ENCODE measurements at regions not wholly inside any gene's neighbourhood (a gene's known extent, or its start where the extent isn't known, plus 50 kb on each side); places are given as distances from the start of the nearest gene placed in this dataset.

DNA sequence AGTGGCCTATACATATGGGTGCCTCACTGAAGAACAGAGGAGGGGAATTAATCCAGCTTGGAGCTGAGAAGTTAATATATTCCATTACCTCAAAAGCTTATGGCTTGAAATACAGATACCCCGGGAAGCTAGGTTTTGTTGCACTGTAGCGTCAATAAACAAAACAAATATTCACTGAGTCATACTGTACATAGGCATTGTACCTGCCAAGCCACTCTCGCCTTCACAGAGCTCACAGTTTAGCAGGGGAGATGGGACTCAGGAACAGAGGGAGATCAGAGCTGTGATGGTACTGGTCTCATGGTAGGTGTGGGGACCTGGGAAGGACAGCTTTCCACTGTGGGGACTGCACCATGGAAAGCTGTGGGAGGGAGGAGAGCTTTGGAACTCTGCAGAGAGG lies 111.2 kb upstream of the ST6GAL2 start (continued):
- TF ChIP-seq, protein P1, sequence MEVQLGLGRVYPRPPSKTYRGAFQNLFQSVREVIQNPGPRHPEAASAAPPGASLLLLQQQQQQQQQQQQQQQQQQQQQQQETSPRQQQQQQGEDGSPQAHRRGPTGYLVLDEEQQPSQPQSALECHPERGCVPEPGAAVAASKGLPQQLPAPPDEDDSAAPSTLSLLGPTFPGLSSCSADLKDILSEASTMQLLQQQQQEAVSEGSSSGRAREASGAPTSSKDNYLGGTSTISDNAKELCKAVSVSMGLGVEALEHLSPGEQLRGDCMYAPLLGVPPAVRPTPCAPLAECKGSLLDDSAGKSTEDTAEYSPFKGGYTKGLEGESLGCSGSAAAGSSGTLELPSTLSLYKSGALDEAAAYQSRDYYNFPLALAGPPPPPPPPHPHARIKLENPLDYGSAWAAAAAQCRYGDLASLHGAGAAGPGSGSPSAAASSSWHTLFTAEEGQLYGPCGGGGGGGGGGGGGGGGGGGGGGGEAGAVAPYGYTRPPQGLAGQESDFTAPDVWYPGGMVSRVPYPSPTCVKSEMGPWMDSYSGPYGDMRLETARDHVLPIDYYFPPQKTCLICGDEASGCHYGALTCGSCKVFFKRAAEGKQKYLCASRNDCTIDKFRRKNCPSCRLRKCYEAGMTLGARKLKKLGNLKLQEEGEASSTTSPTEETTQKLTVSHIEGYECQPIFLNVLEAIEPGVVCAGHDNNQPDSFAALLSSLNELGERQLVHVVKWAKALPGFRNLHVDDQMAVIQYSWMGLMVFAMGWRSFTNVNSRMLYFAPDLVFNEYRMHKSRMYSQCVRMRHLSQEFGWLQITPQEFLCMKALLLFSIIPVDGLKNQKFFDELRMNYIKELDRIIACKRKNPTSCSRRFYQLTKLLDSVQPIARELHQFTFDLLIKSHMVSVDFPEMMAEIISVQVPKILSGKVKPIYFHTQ (CRISPR knock-in tag; IDR thresholded peaks at IDR 0.05): no peak
- TF ChIP-seq SMAD3 (CRISPR knock-in tag; IDR thresholded peaks at IDR 0.05; ENCODE audit: borderline replicate concordance) (no peak), CBFB (CRISPR knock-in tag; IDR thresholded peaks at IDR 0.05; ENCODE audit: low read depth) (no peak), IRF2 (CRISPR knock-in tag; IDR thresholded peaks at IDR 0.05; ENCODE audit: borderline replicate concordance, low read depth) (no peak), ZNF121 (CRISPR knock-in tag; IDR thresholded peaks at IDR 0.05) (no peak), CREB1 (CRISPR knock-in tag; IDR thresholded peaks at IDR 0.05) (no peak), JAZF1 (CRISPR knock-in tag; IDR thresholded peaks at IDR 0.05) (no peak)
- TF ChIP-seq, protein P2, sequence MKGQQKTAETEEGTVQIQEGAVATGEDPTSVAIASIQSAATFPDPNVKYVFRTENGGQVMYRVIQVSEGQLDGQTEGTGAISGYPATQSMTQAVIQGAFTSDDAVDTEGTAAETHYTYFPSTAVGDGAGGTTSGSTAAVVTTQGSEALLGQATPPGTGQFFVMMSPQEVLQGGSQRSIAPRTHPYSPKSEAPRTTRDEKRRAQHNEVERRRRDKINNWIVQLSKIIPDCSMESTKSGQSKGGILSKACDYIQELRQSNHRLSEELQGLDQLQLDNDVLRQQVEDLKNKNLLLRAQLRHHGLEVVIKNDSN (CRISPR knock-in tag; IDR thresholded peaks at IDR 0.05): no peak
- TF ChIP-seq, protein P3, sequence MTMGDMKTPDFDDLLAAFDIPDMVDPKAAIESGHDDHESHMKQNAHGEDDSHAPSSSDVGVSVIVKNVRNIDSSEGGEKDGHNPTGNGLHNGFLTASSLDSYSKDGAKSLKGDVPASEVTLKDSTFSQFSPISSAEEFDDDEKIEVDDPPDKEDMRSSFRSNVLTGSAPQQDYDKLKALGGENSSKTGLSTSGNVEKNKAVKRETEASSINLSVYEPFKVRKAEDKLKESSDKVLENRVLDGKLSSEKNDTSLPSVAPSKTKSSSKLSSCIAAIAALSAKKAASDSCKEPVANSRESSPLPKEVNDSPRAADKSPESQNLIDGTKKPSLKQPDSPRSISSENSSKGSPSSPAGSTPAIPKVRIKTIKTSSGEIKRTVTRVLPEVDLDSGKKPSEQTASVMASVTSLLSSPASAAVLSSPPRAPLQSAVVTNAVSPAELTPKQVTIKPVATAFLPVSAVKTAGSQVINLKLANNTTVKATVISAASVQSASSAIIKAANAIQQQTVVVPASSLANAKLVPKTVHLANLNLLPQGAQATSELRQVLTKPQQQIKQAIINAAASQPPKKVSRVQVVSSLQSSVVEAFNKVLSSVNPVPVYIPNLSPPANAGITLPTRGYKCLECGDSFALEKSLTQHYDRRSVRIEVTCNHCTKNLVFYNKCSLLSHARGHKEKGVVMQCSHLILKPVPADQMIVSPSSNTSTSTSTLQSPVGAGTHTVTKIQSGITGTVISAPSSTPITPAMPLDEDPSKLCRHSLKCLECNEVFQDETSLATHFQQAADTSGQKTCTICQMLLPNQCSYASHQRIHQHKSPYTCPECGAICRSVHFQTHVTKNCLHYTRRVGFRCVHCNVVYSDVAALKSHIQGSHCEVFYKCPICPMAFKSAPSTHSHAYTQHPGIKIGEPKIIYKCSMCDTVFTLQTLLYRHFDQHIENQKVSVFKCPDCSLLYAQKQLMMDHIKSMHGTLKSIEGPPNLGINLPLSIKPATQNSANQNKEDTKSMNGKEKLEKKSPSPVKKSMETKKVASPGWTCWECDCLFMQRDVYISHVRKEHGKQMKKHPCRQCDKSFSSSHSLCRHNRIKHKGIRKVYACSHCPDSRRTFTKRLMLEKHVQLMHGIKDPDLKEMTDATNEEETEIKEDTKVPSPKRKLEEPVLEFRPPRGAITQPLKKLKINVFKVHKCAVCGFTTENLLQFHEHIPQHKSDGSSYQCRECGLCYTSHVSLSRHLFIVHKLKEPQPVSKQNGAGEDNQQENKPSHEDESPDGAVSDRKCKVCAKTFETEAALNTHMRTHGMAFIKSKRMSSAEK (CRISPR knock-in tag; IDR thresholded peaks at IDR 0.05; ENCODE audit: borderline replicate concordance): no peak

DNA sequence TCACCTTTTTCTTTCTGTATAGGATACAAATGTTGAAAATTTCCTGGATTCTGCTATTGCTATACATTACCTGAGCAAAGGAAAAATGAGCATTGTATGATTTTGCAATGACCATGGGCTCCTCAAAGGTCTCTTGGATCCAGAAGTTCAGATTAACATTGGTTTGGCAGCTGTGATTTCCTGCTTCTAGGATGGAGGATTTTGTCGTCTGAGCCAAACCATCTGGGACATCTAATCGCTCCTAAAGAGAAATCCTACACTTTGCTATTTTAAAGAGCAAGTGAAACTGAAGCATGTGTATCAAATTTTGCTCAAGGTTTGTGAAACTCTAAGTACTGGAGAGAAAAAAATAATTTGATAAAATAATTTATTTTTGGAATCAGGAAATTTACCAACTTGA lies 115.1 kb upstream of the ST6GAL2 start:
- H3K36me3 Mint-ChIP-seq: no peaks in the 10 kb centered on the region
- DNase-seq (ENCODE audit: low spot score) (no peak), ATAC-seq (no peak)
- H3K27ac Mint-ChIP-seq: no peak overlapping the region
- H3K27me3 Mint-ChIP-seq (ENCODE audit: low read depth): no peaks in the 10 kb centered on the region; the same call in 1 of the 2 replicates
- peaks cover 7% of the 10 kb centered on the region for H3K4me1 Mint-ChIP-seq
- CTCF ChIA-PET: no interaction called here
- no peaks in the 10 kb centered on the region for H3K9me3 Mint-ChIP-seq
- no peak for TF ChIP-seq ZNF138 (CRISPR knock-in tag; conservative IDR thresholded peaks at IDR 0.05)
- no peak for TF ChIP-seq EMX1 (CRISPR knock-in tag; IDR thresholded peaks at IDR 0.05)
- TF ChIP-seq, protein P4, sequence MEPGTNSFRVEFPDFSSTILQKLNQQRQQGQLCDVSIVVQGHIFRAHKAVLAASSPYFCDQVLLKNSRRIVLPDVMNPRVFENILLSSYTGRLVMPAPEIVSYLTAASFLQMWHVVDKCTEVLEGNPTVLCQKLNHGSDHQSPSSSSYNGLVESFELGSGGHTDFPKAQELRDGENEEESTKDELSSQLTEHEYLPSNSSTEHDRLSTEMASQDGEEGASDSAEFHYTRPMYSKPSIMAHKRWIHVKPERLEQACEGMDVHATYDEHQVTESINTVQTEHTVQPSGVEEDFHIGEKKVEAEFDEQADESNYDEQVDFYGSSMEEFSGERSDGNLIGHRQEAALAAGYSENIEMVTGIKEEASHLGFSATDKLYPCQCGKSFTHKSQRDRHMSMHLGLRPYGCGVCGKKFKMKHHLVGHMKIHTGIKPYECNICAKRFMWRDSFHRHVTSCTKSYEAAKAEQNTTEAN (CRISPR knock-in tag; IDR thresholded peaks at IDR 0.05): no peak
- no peak for TF ChIP-seq ETV6 (CRISPR knock-in tag; IDR thresholded peaks at IDR 0.05)
- TF ChIP-seq, protein P5, sequence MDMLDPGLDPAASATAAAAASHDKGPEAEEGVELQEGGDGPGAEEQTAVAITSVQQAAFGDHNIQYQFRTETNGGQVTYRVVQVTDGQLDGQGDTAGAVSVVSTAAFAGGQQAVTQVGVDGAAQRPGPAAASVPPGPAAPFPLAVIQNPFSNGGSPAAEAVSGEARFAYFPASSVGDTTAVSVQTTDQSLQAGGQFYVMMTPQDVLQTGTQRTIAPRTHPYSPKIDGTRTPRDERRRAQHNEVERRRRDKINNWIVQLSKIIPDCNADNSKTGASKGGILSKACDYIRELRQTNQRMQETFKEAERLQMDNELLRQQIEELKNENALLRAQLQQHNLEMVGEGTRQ (CRISPR knock-in tag; IDR thresholded peaks at IDR 0.05): no peak
- TF ChIP-seq CDX4 (CRISPR knock-in tag; IDR thresholded peaks at IDR 0.05; ENCODE audit: borderline replicate concordance): no peak
- TF ChIP-seq ZNF219 (CRISPR knock-in tag; IDR thresholded peaks at IDR 0.05; ENCODE audit: borderline replicate concordance): no peak
- no peak overlapping the region for H3K4me3 Mint-ChIP-seq
- POLR2A ChIA-PET: no interaction called here
